Stimulated activated naive B cell treated with anti-CD40 and anti-IgM and Interleukin-4, amounts not matched to agents 10 μg/mL and 1 μg/mL and 100 μg/mL, for 72 hours (primary cell): ENCODE measurements at regions not wholly inside any gene's neighbourhood (a gene's known extent, or its start where the extent isn't known, plus 50 kb on each side); places are given as distances from the start of the nearest gene placed in this dataset.

Experiments used
- ATAC-seq, 2 donors: fragments of 150-1000 bp; cut with Tn5 transposase; replicated peaks; 2 replicates each; pipeline ENCODE4 v1.10.0; 2021; ENCODE audit warnings: moderate library complexity in 1 of 2
- DNase-seq: peaks from one replicate; pipeline ENCODE4 v3.0.0; 2021
- H3K27ac Mint-ChIP-seq: one replicate; pipeline ENCODE4 v1.8.0; 2022; ENCODE audit warnings: mild to moderate bottlenecking, mixed read lengths
- H3K27me3 Mint-ChIP-seq, 2 donors: one replicate each; pipeline ENCODE4 v1.8.0; 2022; ENCODE audit warnings: mixed read lengths in 2 of 2
- H3K36me3 Mint-ChIP-seq, 2 donors: one replicate each; pipeline ENCODE4 v1.8.0; 2022; ENCODE audit warnings: mixed read lengths in 2 of 2, mild to moderate bottlenecking in 1 of 2
- H3K4me1 Mint-ChIP-seq, 2 donors: one replicate each; pipeline ENCODE4 v1.8.0; 2022; ENCODE audit warnings: mixed read lengths in 2 of 2, mild to moderate bottlenecking in 1 of 2
- H3K4me3 Mint-ChIP-seq, 2 donors: one replicate each; pipeline ENCODE4 v1.8.0; 2022; ENCODE audit warnings: mild to moderate bottlenecking in 2 of 2, mixed read lengths in 2 of 2, moderate library complexity in 1 of 2
- H3K9me3 Mint-ChIP-seq, 2 donors: one replicate each; pipeline ENCODE4 v1.8.0; 2022; ENCODE audit warnings: mixed read lengths in 2 of 2, mild to moderate bottlenecking in 1 of 2

GRCh38 chr6:168765752-168766151, 324.8 kb downstream of the SMOC2 start:
- Mint-ChIP-seq H3K36me3 (no peaks in the 10 kb centered on the region), H3K9me3 (peaks cover 6 to 8% of the 10 kb centered on the region in 2 donors), H3K27me3 (no peaks in the 10 kb centered on the region)

GRCh38 chr6:168756009-168756634, 315.1 kb downstream of the SMOC2 start:
- H3K4me3 Mint-ChIP-seq = no peak overlapping the region
- no peak overlapping the region for H3K27ac Mint-ChIP-seq
- H3K36me3 Mint-ChIP-seq = no peaks in the 10 kb centered on the region
- DNase-seq (no peak), ATAC-seq (no peak)
- H3K4me1 Mint-ChIP-seq = no peaks in the 10 kb centered on the region
- H3K27me3 Mint-ChIP-seq = peaks cover 0 to 6% of the 10 kb centered on the region in 2 donors
- peaks cover 2 to 12% of the 10 kb centered on the region in 2 donors for H3K9me3 Mint-ChIP-seq

More at GRCh38 chr6:168765752-168766151, 324.8 kb downstream of the SMOC2 start:
- ATAC-seq (no peak), DNase-seq (no peak)
- no peak overlapping the region for H3K27ac Mint-ChIP-seq
- no peak overlapping the region for H3K4me3 Mint-ChIP-seq
- H3K4me1 Mint-ChIP-seq = no peaks in the 10 kb centered on the region

GRCh38 chr6:168746643-168747042, 305.7 kb downstream of the SMOC2 start:
- peaks cover 3 to 11% of the 10 kb centered on the region in 2 donors for H3K9me3 Mint-ChIP-seq
- no peak overlapping the region for H3K27ac Mint-ChIP-seq
- no peak for DNase-seq
- no peak overlapping the region for H3K4me3 Mint-ChIP-seq
- no peaks in the 10 kb centered on the region for H3K4me1 Mint-ChIP-seq
- H3K27me3 Mint-ChIP-seq = no peaks in the 10 kb centered on the region
- ATAC-seq = no peak
- H3K36me3 Mint-ChIP-seq = no peaks in the 10 kb centered on the region

GRCh38 chr6:168746013-168746412, 305.0 kb downstream of the SMOC2 start:
- Mint-ChIP-seq H3K36me3 (no peaks in the 10 kb centered on the region), H3K9me3 (peaks cover 7 to 11% of the 10 kb centered on the region in 2 donors), H3K4me1 (no peaks in the 10 kb centered on the region), H3K27ac (no peak overlapping the region), H3K4me3 (no peak overlapping the region), H3K27me3 (no peaks in the 10 kb centered on the region)
- ATAC-seq (no peak), DNase-seq (no peak)

- Mint-ChIP-seq H3K27me3 (no peaks in the 10 kb centered on the region), H3K27ac (no peak overlapping the region), H3K4me1 (no peaks in the 10 kb centered on the region), H3K36me3 (no peaks in the 10 kb centered on the region), H3K4me3 (no peak overlapping the region), H3K9me3 (peaks cover 10 to 11% of the 10 kb centered on the region in 2 donors)
- no peak for ATAC-seq
- DNase-seq = no peak
Measured at GRCh38 chr6:168744861-168745260, 303.9 kb downstream of the SMOC2 start.

- no peak overlapping the region for H3K27ac Mint-ChIP-seq
- DNase-seq = no peak
Measured at GRCh38 chr6:168741942-168742782, 301.2 kb downstream of the SMOC2 start.

GRCh38 chr6:168741305-168741704, 300.3 kb downstream of the SMOC2 start:
- no peaks in the 10 kb centered on the region for H3K36me3 Mint-ChIP-seq

More at GRCh38 chr6:168741942-168742782, 301.2 kb downstream of the SMOC2 start:
- H3K9me3 Mint-ChIP-seq = peaks cover 7 to 9% of the 10 kb centered on the region in 2 donors
- no peaks in the 10 kb centered on the region for H3K27me3 Mint-ChIP-seq
- H3K4me3 Mint-ChIP-seq = no peak overlapping the region
- H3K4me1 Mint-ChIP-seq = no peaks in the 10 kb centered on the region
- ATAC-seq = no peak
- H3K36me3 Mint-ChIP-seq = no peaks in the 10 kb centered on the region

GRCh38 chr6:168739381-168739780, 298.4 kb downstream of the SMOC2 start:
- Mint-ChIP-seq H3K4me3 (no peak overlapping the region), H3K27me3 (no peaks in the 10 kb centered on the region), H3K36me3 (no peaks in the 10 kb centered on the region), H3K9me3 (peaks cover 12 to 13% of the 10 kb centered on the region in 2 donors), H3K27ac (no peak overlapping the region), H3K4me1 (no peaks in the 10 kb centered on the region)
- ATAC-seq (no peak), DNase-seq (no peak)

More at GRCh38 chr6:168741305-168741704, 300.3 kb downstream of the SMOC2 start:
- ATAC-seq = no peak
- no peak for DNase-seq
- no peaks in the 10 kb centered on the region for H3K27me3 Mint-ChIP-seq
- no peak overlapping the region for H3K27ac Mint-ChIP-seq
- no peak overlapping the region for H3K4me3 Mint-ChIP-seq
- H3K9me3 Mint-ChIP-seq = peaks cover 11 to 12% of the 10 kb centered on the region in 2 donors
- H3K4me1 Mint-ChIP-seq = no peaks in the 10 kb centered on the region

- Mint-ChIP-seq H3K9me3 (peaks cover 12% of the 10 kb centered on the region in 2 donors), H3K27ac (no peak overlapping the region), H3K4me1 (no peaks in the 10 kb centered on the region), H3K27me3 (no peaks in the 10 kb centered on the region), H3K4me3 (no peak overlapping the region), H3K36me3 (no peaks in the 10 kb centered on the region)
- DNase-seq = no peak
- ATAC-seq = no peak
Measured at GRCh38 chr6:168737481-168737880, 296.5 kb downstream of the SMOC2 start.

- Mint-ChIP-seq H3K36me3 (no peaks in the 10 kb centered on the region), H3K27me3 (no peaks in the 10 kb centered on the region), H3K4me1 (no peaks in the 10 kb centered on the region), H3K4me3 (no peak overlapping the region), H3K9me3 (peaks cover 9 to 12% of the 10 kb centered on the region in 2 donors), H3K27ac (no peak overlapping the region)
- ATAC-seq (no peak), DNase-seq (no peak)
Measured at GRCh38 chr6:168737014-168737413, 296.0 kb downstream of the SMOC2 start.

GRCh38 chr6:168736039-168736438, 295.1 kb downstream of the SMOC2 start:
- DNase-seq (no peak), ATAC-seq (no peak)
- H3K27me3 Mint-ChIP-seq = no peaks in the 10 kb centered on the region
- H3K4me3 Mint-ChIP-seq = no peak overlapping the region
- H3K27ac Mint-ChIP-seq = no peak overlapping the region
- no peaks in the 10 kb centered on the region for H3K4me1 Mint-ChIP-seq
- H3K9me3 Mint-ChIP-seq = peaks cover 8 to 9% of the 10 kb centered on the region in 2 donors
- H3K36me3 Mint-ChIP-seq = no peaks in the 10 kb centered on the region

- H3K4me3 Mint-ChIP-seq = no peak overlapping the region
- no peaks in the 10 kb centered on the region for H3K4me1 Mint-ChIP-seq
- no peak for DNase-seq
- ATAC-seq = no peak
- H3K27me3 Mint-ChIP-seq = no peaks in the 10 kb centered on the region
- H3K9me3 Mint-ChIP-seq = peaks cover 5 to 9% of the 10 kb centered on the region in 2 donors
- H3K36me3 Mint-ChIP-seq = no peaks in the 10 kb centered on the region
- no peak overlapping the region for H3K27ac Mint-ChIP-seq
Measured at GRCh38 chr6:168735268-168735949, 294.4 kb downstream of the SMOC2 start.

- ATAC-seq (no peak), DNase-seq (no peak)
- Mint-ChIP-seq H3K9me3 (peaks cover 5 to 9% of the 10 kb centered on the region in 2 donors), H3K36me3 (no peaks in the 10 kb centered on the region), H3K27me3 (no peaks in the 10 kb centered on the region), H3K27ac (no peak overlapping the region), H3K4me3 (no peak overlapping the region), H3K4me1 (no peaks in the 10 kb centered on the region)
Measured at GRCh38 chr6:168734523-168734922, 293.5 kb downstream of the SMOC2 start.

GRCh38 chr6:168732676-168733075, 291.7 kb downstream of the SMOC2 start:
- no peaks in the 10 kb centered on the region for H3K36me3 Mint-ChIP-seq
- ATAC-seq = no peak
- peaks cover 5 to 8% of the 10 kb centered on the region in 2 donors for H3K9me3 Mint-ChIP-seq
- H3K4me3 Mint-ChIP-seq = no peak overlapping the region
- no peaks in the 10 kb centered on the region for H3K4me1 Mint-ChIP-seq
- H3K27me3 Mint-ChIP-seq = no peaks in the 10 kb centered on the region
- no peak for DNase-seq
- H3K27ac Mint-ChIP-seq = no peak overlapping the region
